Spleen (tissue), 7 donors: ENCODE measurements at regions not wholly inside any gene's neighbourhood (a gene's known extent, or its start where the extent isn't known, plus 50 kb on each side); places are given as distances from the start of the nearest gene placed in this dataset.

Experiments
- POLR2AphosphoS5 ChIP-seq, 3 donors: sonication (generic); formaldehyde crosslinking; IDR thresholded peaks; one replicate each; pipeline ENCODE4 v1.5.1; 2017; ENCODE audit warnings: antibody characterized with exemption in 3 of 3
- TF ChIP-seq, protein P1 (sequence below), 11 experiments: fragments of 200-600 bp in 7 of 11; fragments of 450-650 bp in 4 of 11; sonication (generic) in 4 of 11; IDR thresholded peaks in 8 of 11; conservative IDR thresholded peaks in 3 of 11; 1 replicate in 7 of 11; 2 replicates in 4 of 11; pipeline versions ENCODE4 v1.4.0 to v1.8.0; 2016 to 2021; ENCODE audit warnings: antibody characterized with exemption in 11 of 11, inconsistent platforms in 4 of 11, mild to moderate bottlenecking in 1 of 11
- donor health status: DM: no; HTN: no; CAD: no; lungs with moderate emphysema.
- donor health status: DM: no; HTN: no; CAD: no.
- donor health status: DM: no; HTN: no; CAD: no.

DNA sequence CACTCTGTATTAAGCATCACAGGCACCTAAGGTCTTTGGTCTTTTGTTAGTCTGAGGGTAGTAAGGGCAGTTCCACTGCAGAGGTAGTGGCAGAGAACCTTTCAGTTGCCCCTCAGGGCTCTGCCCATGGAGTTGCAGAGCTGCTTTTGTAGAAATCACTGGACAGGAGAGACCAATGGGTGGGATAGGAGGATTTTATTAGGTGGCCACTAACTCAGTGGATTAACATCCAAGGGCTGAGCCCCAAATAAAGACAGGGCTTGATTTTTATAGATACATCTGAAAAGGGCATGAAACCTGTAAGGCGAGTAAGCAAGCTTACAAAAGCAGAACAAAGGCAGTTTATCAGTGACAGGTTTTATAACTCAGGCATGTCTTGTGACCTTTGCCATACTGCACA lies 1035.4 kb downstream of the SH3BGRL start:
- TF ChIP-seq POLR2AphosphoS5 (IDR thresholded peaks at IDR 0.05) = no peak
- TF ChIP-seq, protein P1, sequence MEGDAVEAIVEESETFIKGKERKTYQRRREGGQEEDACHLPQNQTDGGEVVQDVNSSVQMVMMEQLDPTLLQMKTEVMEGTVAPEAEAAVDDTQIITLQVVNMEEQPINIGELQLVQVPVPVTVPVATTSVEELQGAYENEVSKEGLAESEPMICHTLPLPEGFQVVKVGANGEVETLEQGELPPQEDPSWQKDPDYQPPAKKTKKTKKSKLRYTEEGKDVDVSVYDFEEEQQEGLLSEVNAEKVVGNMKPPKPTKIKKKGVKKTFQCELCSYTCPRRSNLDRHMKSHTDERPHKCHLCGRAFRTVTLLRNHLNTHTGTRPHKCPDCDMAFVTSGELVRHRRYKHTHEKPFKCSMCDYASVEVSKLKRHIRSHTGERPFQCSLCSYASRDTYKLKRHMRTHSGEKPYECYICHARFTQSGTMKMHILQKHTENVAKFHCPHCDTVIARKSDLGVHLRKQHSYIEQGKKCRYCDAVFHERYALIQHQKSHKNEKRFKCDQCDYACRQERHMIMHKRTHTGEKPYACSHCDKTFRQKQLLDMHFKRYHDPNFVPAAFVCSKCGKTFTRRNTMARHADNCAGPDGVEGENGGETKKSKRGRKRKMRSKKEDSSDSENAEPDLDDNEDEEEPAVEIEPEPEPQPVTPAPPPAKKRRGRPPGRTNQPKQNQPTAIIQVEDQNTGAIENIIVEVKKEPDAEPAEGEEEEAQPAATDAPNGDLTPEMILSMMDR (IDR thresholded peaks at IDR 0.05 in 8 of 11, conservative IDR thresholded peaks at IDR 0.05 in 3 of 11) = no peak
